UCSD-AML1 (cell line): ENCODE measurements at regions not wholly inside any gene's neighbourhood (a gene's known extent, or its start where the extent isn't known, plus 50 kb on each side); places are given as distances from the start of the nearest gene placed in this dataset.
"Not testable (repeated sequence)": the region's sequence is repeated elsewhere in the genome, so short reads cannot be mapped to it uniquely, and the experiment has no call there.

Experiments used
- DNase-seq: peaks from one replicate; lab custom pipeline; 2025; ENCODE audit not compliant: unreplicated experiment; lab: John Stamatoyannopoulos, UW

DNA sequence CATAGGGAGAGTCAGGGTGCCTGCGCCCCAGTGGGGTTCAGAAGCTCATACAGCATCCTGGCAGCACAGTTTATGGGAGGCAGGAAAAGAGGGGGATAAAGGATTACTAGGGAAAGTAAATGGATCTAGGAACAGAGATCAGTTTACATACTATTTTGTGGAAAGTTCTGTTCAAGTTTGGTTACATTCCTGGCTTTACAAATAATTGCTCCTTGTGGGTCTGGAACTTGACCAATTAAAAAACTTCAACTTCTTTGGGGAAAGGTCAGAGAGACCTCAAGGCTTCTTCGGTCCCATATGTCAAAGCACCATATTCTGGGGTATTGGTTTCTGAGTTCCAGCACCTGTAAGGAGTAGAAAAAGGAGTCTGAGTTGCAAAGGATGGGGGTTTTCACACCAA lies 64.1 kb downstream of the ZDHHC19 start:
- DNase-seq = no peak

DNA sequence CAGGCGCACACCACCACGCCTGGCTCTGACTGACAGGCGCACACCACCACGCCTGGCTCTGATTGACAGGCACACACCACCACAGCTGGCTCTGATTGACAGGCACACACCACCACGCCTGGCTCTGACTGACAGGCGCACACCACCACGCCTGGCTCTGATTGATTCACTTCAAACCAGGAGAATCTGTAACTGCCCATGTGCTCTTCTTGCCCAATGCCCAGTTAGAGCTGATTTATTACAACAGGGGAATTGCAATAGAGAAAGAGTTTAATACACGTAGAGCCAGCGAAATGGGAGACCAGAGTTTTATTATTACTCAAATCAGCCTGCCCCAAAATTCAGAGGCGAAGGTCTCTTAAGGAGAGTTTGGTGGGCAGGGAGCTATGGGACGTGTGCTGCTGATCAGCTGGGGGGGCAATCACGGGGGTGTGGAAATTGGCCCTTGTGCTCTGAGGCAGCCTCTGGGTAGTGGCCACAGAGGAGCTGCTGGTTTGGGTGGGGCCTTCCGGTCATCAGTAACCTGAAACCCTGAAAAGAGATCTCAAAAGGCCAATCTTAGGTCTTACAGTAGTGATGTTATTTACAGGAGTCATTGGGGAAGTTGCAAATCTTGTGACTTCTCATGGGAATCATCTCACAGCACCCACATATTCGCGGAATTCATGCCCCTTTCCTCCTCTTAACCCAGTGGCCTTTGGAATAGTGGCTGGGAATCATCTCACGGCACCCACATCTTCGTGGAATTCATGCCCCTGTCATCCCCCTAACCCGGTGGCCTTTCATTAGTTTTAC lies 63.8 kb upstream of the TFRC start:
- no peak for DNase-seq

DNA sequence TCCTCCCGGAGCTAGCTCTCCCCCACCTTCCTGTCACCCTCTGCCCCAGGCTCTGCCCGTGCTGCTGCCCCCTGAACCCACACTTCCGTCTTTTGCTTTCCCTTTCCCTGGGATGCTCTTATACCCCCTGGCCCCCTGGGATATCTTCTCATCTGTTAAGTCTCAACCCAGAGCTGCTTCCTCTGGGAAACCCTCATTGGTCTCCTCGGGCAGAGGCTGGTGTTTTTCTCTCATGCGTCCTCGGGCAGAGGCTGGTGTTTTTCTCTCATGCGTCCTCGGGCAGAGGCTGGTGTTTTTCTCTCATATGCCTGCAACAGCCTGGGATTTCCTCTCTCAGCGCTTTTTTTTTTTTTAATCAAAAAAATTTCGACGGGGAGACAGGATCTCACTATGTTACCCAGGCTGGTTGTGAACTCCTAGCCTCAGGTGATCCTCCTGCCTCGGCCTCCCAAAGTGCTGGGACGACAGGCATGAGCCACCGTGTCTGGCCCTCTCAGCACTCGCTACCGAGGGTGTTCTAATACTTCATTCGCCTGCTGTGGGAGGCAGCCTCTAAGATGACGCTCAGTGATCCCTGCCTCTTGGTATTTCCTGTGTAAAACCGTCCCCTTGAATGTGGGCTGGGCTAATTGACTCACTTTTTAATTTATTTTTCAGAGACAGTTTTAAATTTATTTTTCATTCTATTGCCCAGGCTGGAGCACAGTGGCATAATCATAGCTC lies 62.7 kb upstream of the TFRC start:
- no peak for DNase-seq

DNA sequence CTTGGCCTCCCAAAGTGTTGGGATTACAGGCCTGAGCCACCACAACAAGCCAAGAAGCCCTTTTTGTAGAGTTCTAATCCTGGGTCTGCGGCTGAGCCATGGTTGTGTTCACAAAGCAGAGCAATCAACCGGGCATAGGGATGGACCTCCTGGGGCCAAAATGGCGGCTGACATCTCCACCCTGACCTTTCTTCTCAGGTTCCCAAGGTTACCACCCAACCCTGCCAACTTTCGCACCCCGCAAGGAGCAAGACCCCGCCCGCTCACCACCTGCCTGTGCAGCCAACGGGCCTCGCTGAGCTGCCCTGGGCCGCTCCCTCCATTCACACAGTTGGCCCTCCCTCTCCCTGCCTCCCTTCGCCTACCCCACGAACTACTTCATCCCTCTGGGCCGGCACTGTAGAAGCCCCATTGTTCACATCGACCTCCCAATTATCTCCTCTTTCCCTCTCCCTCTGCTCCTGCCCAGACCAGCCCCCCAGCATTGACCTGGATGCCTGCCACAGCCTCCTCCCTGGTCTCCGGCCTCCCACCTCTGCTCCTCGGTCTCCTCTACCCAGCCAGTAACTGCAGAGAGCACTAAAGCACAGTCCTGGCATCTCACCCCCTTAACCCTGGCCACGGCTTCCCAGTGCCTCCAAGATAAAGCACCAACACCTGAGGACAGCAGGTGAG lies 62.0 kb upstream of the TFRC start:
- no peak for DNase-seq

DNA sequence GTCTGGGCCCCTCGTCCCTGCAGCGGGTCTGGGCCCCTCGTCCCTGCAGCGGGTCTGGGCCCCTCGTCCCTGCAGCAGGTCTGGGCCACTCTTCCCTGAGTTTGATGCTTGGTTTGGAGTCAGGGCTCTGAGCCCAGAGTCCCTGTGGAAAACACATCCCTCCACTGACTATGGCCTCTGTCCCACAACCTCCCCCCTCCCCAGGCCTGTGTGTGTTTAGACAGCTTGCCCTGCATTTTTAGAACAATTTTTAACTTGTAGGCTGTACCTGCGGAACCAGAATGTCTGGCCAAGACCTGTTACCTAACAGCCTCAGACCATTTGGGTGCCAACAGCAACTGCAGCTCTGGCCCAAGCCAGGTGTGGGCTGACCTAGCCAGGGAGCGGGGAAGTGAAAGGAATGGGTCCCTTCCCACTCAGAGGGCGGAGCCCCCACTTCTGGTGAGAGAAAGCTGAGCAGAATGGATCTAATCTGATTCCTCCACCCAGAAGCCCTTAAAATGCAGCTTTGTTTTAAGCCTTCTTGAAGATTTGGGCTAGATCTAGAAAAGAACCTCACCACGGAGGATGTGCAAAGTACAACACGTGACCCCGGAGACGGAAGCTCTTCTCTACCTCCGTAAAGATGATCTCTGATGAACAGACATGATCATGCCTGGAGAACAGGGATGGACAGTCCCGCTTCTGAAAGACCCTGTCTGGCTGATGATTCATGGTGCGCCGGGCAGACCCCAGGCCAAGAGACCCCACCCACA lies 60.5 kb upstream of the TFRC start:
- DNase-seq = no peak

DNA sequence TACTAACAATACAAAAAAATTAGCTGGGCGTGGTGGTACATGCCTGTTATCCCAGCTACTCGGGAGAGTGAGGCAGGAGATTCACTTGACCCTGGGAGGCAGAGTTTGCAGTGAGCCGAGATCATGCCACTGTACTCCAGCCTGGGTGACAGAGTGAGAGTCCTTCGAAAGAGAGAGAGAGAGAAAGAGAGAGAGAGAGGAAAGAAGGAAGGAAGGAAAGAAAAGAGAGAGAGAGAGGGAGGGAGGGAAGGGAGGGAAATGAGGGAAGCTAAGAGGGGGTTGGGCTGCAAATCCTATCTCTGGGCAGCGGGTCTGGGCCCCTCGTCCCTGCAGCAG lies 59.9 kb upstream of the TFRC start:
- no peak for DNase-seq

DNA sequence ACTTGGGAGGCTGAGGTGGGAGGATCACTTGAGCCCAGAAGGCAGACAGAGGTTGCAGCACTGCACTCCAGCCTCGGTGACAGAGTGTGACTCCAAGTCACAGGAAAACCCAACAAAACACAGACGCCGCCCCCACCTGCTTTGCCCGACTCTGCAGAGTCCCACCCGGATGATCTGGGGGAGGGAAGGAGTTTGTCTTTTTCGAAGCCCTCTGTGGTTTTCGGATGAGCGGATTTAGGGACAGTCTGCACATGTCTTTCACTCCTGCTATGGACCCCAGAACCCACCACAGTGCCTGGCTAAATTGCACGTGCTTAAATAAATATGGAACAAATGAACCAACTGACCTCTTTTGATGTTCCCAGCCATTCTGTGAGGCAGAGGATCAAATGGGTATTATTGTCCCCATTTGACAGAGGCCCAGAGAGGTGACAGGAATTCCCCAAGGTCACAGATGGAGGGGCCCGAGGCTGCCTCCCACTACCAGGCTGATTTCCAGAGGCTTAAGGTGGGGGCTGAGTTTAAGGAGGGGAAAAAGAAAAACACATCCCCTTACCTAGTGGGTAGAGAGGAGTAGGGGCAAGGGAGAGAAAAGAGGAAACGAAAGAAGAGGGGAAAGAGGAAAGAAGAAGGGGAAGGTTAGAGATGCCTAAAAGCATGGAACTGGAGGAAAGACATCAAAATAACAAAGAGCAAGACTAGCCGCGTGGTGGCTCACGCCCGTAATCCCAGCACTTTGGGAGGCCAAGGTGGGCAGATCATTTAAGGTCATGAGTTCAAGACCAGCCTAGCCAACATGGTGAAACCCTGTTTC lies 59.4 kb upstream of the TFRC start:
- no peak for DNase-seq

DNA sequence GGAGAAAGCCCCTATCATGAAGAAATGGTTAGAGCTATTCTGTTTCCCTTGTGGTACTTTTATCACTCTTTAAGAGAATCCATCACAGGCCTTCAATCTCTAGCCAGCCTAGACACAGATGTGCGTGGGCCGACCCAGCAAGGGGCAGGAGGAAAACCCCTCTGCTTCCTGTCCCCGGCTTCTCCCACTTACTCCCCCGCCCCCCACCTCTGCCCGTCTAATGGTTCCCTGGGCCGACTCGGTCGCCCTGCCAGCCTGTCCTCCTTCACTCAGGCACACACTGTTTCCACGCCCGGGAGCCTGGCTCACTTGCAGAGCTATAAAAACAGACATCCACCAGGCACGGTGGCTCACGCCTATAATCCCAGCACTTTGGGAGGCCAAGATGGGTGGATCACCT lies 58.3 kb upstream of the TFRC start:
- peak; percentile 82 for DNase-seq

DNA sequence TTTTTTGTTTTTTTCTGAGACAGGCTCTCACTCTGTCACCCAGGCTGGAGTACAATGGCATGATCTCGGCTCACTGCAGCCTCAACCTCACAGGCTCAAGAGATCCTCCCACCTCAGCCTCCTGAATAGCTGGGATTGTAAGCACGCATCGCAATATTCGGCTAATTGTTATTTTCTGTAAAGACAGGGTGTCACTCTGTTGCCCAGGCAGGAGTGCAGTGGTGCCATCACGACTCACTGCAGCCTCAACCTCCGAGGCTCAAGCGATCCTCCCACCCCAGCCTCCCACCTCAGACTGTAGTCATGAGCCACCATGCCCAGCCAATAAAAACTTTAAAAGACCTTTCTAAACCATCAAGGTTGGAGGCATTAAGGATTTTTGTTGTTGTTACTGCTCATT lies 57.4 kb upstream of the TFRC start:
- DNase-seq = no peak

GRCh38 chr3:196138482-196139254 lies 56.8 kb upstream of the TFRC start:
- DNase-seq = no peak

GRCh38 chr3:196136640-196136989 lies 54.7 kb upstream of the TFRC start:
- not testable (repeated sequence) for DNase-seq

- DNase-seq = no peak
These were observed 54.1 kb upstream of the TFRC start for GRCh38 chr3:196135693-196136639.

DNA sequence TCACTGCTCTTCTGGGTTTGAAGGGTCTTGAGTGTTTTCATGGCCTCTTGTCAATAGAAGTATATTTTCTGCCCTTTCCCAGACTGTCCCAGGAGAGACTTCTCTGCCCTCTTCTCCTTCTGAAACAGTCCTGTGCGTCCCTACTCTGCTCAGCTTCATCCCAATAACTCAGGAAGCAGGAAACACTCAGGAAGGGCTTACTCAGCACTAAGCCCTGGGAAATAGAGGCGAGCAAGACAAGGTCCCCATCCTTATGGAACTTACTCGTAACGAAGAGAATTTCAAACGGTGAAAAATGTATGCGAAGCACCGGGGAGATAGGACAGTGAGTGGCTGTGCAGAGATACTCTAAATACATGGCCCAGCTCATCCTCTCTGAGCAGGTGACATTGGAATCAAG lies 52.8 kb upstream of the TFRC start:
- no peak for DNase-seq

- not testable (repeated sequence) for DNase-seq
These were observed 52.0 kb upstream of the TFRC start for GRCh38 chr3:196133869-196134268.

- no peak for DNase-seq
These were observed 50.0 kb upstream of the TFRC start for GRCh38 chr3:196131921-196132320.
